Keratinocyte (primary cell): ENCODE measurements at regions not wholly inside any gene's neighbourhood (a gene's known extent, or its start where the extent isn't known, plus 50 kb on each side); places are given as distances from the start of the nearest gene placed in this dataset.

Experiments used
- DNase-seq: peaks from one replicate; pipeline ENCODE4 v3.0.0-alpha.2; 2011; ENCODE audit warnings: low read depth, missing footprints, low spot score
- FAIRE-seq: peaks from 2 replicates; lab custom pipeline; 2011; peaks lifted over from hg19 to GRCh38; lab: Jason Lieb, UNC
- H2AFZ ChIP-seq: 2 replicates; pipeline ENCODE4 v1.6.0; 2012; ENCODE audit warnings: low read length, control low read depth, inconsistent platforms; ENCODE audit not compliant: control insufficient read depth
- H3K27ac ChIP-seq: 2 replicates; pipeline ENCODE4 v1.5.1; 2011; ENCODE audit warnings: low read length; ENCODE audit not compliant: control insufficient read depth, insufficient read depth
- H3K27me3 ChIP-seq: 3 replicates; pipeline ENCODE4 v1.6.0; 2011; ENCODE audit warnings: low read length; ENCODE audit not compliant: control insufficient read depth, insufficient read depth; ENCODE audit errors: extremely low read depth
- H3K36me3 ChIP-seq, 2 experiments: 2 replicates in 1 of 2; 3 replicates in 1 of 2; pipeline ENCODE4 v1.5.1; 2011; ENCODE audit warnings: low read length in 2 of 2, mild to moderate bottlenecking in 1 of 2; ENCODE audit not compliant: control insufficient read depth in 2 of 2, insufficient read depth in 2 of 2; ENCODE audit errors: extremely low read depth in 1 of 2
- H3K4me1 ChIP-seq: 3 replicates; pipeline ENCODE4 v1.5.1; 2011; ENCODE audit warnings: low read length; ENCODE audit not compliant: control insufficient read depth, insufficient read depth; ENCODE audit errors: extremely low read depth
- H3K4me2 ChIP-seq: 3 replicates; pipeline ENCODE4 v1.6.0; 2011; ENCODE audit warnings: low read depth, low read length; ENCODE audit not compliant: control insufficient read depth, insufficient read depth; ENCODE audit errors: extremely low read depth
- H3K4me3 ChIP-seq, 3 experiments: fragments of 200-600 bp in 1 of 3; sonication (generic) in 1 of 3; 2 replicates in 2 of 3; 3 replicates in 1 of 3; pipeline ENCODE4 v1.5.1; 2011 to 2016; ENCODE audit warnings: low read length in 3 of 3, mild to moderate bottlenecking in 3 of 3, control low read depth in 2 of 3, inconsistent platforms in 1 of 3, low read depth in 1 of 3, mixed read lengths in 1 of 3, mixed run types in 1 of 3, moderate library complexity in 1 of 3; ENCODE audit not compliant: control insufficient read depth in 2 of 3, insufficient read depth in 2 of 3; ENCODE audit errors: extremely low read depth in 1 of 3
- H3K79me2 ChIP-seq: 2 replicates; pipeline ENCODE4 v1.6.0; 2012; ENCODE audit warnings: low read length; ENCODE audit not compliant: control insufficient read depth, insufficient read depth
- H3K9ac ChIP-seq: 3 replicates; pipeline ENCODE4 v1.6.0; 2011; ENCODE audit warnings: low read length; ENCODE audit not compliant: control insufficient read depth, insufficient read depth; ENCODE audit errors: extremely low read depth
- H3K9me1 ChIP-seq: 3 replicates; pipeline ENCODE4 v1.6.0; 2011; ENCODE audit warnings: low read length; ENCODE audit not compliant: control insufficient read depth, insufficient read depth; ENCODE audit errors: extremely low read depth
- H3K9me3 ChIP-seq: 2 replicates; pipeline ENCODE4 v1.5.1; 2012; ENCODE audit warnings: low read depth, low read length; ENCODE audit not compliant: control insufficient read depth
- H4K20me1 ChIP-seq: 3 replicates; pipeline ENCODE4 v1.6.0; 2011; ENCODE audit warnings: low read length; ENCODE audit not compliant: control insufficient read depth, insufficient read depth; ENCODE audit errors: extremely low read depth
- CTCF ChIP-seq, 3 experiments: IDR thresholded peaks in 1 of 3; conservative IDR thresholded peaks in 1 of 3; optimal IDR thresholded peaks in 1 of 3; 2 replicates in 2 of 3; 3 replicates in 1 of 3; pipeline versions ENCODE3 to v1.5.1; 2011; ENCODE audit warnings: low read length in 3 of 3, mild to moderate bottlenecking in 3 of 3, moderate library complexity in 2 of 3, control low read depth in 1 of 3, inconsistent platforms in 1 of 3; ENCODE audit not compliant: insufficient read depth in 2 of 3; ENCODE audit errors: extremely low read depth in 1 of 3
- EZH2 ChIP-seq: IDR thresholded peaks from one replicate; pipeline ENCODE4 v1.6.1; 2012; ENCODE audit warnings: inconsistent platforms, mild to moderate bottlenecking, low read length, moderate library complexity
- dilution Hi-C: fragments of 300-500 bp; cut with MboI; formaldehyde crosslinking; loops from one replicate; pipeline ENCODE4 v1.7.0; 2020; ENCODE audit warnings: low sequenced_read_pairs; ENCODE audit not compliant: extremely low pct_ligation_motif_present

DNA sequence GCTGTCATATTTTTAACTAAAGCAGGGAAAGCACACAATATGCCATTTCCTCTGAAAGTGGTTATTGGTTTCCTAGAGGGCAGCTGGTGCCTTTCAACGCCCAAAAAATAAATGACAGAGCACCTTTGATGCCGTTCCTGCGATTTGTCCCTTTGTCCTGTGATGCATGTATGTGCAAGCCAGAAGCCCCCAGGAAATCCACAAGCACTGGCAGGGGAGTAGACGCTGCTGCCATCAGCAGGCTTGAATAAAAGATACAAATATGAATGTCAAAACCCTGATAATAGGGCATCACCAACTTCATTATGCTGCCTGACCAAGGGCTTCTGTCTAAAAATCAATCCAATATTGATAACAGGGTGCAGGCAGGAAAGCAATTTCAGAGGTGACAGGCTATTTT lies 246.1 kb downstream of the FBXO15 start:
- Histone ChIP-seq H3K4me1 (no peaks in the 10 kb centered on the region), H3K79me2 (no peaks in the 10 kb centered on the region), H3K9me3 (no peaks in the 10 kb centered on the region), H4K20me1 (no peaks in the 10 kb centered on the region), H3K27me3 (peaks cover 3% of the 10 kb centered on the region), H3K27ac (no peak overlapping the region), H3K36me3 (no peaks in the 10 kb centered on the region), H2AFZ (no peak overlapping the region), H3K9me1 (no peaks in the 10 kb centered on the region), H3K4me2 (no peak overlapping the region), H3K4me3 (no peak overlapping the region), H3K9ac (no peak overlapping the region)
- dilution Hi-C loops = no loop called here
- DNase-seq (no peak), FAIRE-seq (no peak)
- no peak for TF ChIP-seq EZH2
- TF ChIP-seq CTCF (optimal IDR thresholded peaks at IDR 0.05 in 1 of 3, IDR thresholded peaks at IDR 0.05 in 1 of 3, conservative IDR thresholded peaks at IDR 0.05 in 1 of 3; ENCODE audit: extremely low read depth in 1 of 3, insufficient read depth in 2 of 3, low read length in 3 of 3) = no peak

DNA sequence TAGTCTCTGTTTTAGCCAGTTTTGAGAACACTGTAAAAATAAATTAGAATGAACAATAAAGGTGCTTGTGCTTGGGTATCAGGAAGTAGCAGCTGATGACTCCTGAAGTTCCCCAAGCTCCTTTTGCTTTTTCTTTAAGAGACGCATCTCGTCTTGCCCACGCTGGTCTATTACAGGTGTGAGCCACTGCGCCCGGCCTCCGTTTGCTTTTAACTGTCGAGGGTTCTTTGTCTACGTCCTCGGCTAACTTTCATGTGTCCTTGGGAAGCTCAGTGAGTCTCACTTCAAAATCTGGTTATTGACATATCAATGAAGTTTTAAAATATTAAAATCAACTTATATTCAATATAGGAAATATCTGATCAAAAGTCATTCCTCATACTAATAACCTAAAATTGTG lies 246.5 kb downstream of the FBXO15 start:
- no peak for TF ChIP-seq EZH2
- no peak for TF ChIP-seq CTCF (optimal IDR thresholded peaks at IDR 0.05 in 1 of 3, IDR thresholded peaks at IDR 0.05 in 1 of 3, conservative IDR thresholded peaks at IDR 0.05 in 1 of 3; ENCODE audit: extremely low read depth in 1 of 3, insufficient read depth in 2 of 3, low read length in 3 of 3)
- Histone ChIP-seq H3K79me2 (no peaks in the 10 kb centered on the region), H2AFZ (no peak overlapping the region), H3K27me3 (peaks cover 3% of the 10 kb centered on the region), H3K36me3 (no peaks in the 10 kb centered on the region), H3K4me2 (no peak overlapping the region), H3K9ac (no peak overlapping the region), H4K20me1 (no peaks in the 10 kb centered on the region), H3K27ac (no peak overlapping the region), H3K4me3 (no peak overlapping the region), H3K9me3 (no peaks in the 10 kb centered on the region), H3K4me1 (no peaks in the 10 kb centered on the region), H3K9me1 (no peaks in the 10 kb centered on the region)
- DNase-seq = no peak
- dilution Hi-C loops = no loop called here
- FAIRE-seq = no peak
